NB4 (cell line): ENCODE measurements at regions not wholly inside any gene's neighbourhood (a gene's known extent, or its start where the extent isn't known, plus 50 kb on each side); places are given as distances from the start of the nearest gene placed in this dataset.

Source experiments
- DNase-seq: peaks from one replicate; pipeline ENCODE4 v3.0.0; 2010; ENCODE audit warnings: low read depth
- H3K4me3 ChIP-seq: one replicate; pipeline ENCODE4 v1.5.1; 2011; ENCODE audit warnings: mild to moderate bottlenecking, low read depth, low read length, moderate library complexity
- CTCF ChIP-seq: IDR thresholded peaks from one replicate; pipeline ENCODE4 v1.5.1; 2012; ENCODE audit warnings: low read depth, low read length
- MYC ChIP-seq: IDR thresholded peaks from 2 replicates; pipeline ENCODE4 v1.6.1; 2011; ENCODE audit warnings: low read depth, low read length
- POLR2A ChIP-seq: IDR thresholded peaks from 2 replicates; pipeline ENCODE4 v1.6.1; 2011; ENCODE audit warnings: mild to moderate bottlenecking; ENCODE audit not compliant: insufficient read length; ENCODE audit errors: extremely low read depth
- TF ChIP-seq, protein P1 (sequence below): IDR thresholded peaks from 2 replicates; pipeline ENCODE4 v1.6.1; 2011; ENCODE audit warnings: low read depth, low read length

- no peak for TF ChIP-seq POLR2A
- TF ChIP-seq, protein P1, sequence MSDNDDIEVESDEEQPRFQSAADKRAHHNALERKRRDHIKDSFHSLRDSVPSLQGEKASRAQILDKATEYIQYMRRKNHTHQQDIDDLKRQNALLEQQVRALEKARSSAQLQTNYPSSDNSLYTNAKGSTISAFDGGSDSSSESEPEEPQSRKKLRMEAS = no peak
- no peak for DNase-seq
- no peak overlapping the region for H3K4me3 ChIP-seq
Observed at GRCh38 chr11:10628508-10629236, 60.2 kb upstream of the LYVE1 start.

GRCh38 chr11:10627816-10628215 lies 59.4 kb upstream of the LYVE1 start:
- no peak for DNase-seq
- no peak overlapping the region for H3K4me3 ChIP-seq
- no peak for TF ChIP-seq MYC
- no peak for TF ChIP-seq POLR2A
- no peak for TF ChIP-seq CTCF
- TF ChIP-seq, protein P1 = no peak

GRCh38 chr11:10627291-10627690 lies 58.8 kb upstream of the LYVE1 start:
- no peak overlapping the region for H3K4me3 ChIP-seq
- TF ChIP-seq MYC (no peak), CTCF (no peak), POLR2A (no peak)
- TF ChIP-seq, protein P1 = no peak
- DNase-seq = no peak

DNA sequence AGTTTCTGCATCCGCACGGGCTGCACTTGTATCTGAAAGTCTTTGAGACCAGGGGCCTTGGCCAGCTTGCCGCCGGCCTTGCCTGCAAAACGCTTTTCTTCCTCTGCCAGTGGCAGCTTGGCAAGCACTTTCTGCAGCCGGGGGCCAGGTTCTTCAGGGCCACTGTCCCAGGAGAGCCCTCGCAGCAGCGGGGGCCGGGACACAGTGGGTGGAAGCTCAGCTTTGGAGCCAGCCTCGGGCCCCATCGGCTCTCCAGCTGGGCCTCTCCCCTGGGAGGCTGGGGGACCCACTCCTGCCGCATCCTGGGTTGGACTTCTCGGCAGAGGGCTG lies 57.5 kb upstream of the LYVE1 start:
- DNase-seq = no peak
- H3K4me3 ChIP-seq = no peak overlapping the region
- TF ChIP-seq, protein P1 = no peak
- no peak for TF ChIP-seq POLR2A
- TF ChIP-seq CTCF = no peak
- TF ChIP-seq MYC = no peak

DNA sequence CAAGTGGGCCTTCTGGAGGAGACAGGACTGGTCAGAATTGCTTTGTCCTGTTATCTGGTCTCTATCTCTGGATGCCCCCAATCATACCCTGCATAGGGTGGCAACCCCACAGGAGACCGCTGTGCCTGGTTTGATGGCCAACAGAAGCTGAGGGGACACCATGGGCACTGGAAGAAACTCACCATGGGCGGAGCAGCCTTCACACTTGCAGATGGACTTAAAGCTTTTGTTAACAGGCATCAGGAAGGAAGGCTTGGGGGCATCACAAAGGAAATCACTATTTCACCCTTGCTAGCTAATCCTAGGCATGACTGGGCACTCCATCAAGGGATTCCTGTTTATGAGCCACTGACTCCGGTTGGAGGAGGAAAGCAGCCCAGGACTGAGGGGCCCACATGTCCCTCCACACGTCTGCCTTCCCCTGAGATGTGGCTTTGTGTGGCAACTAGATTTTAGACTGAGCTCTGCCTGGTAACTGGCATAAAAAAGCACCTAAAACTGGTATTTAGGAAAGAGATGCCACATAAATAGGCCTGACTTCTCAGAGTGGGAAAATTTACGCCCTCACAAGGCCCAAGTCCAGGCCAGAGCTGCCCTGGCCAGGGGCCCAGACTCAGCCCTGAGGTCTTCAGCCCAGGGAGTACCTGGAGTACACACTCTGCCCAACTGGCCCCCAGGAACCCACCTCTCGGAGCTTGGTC lies 57.0 kb upstream of the LYVE1 start:
- no peak for DNase-seq
- TF ChIP-seq POLR2A (no peak), MYC (no peak), CTCF (no peak)
- TF ChIP-seq, protein P1 = no peak
- no peak overlapping the region for H3K4me3 ChIP-seq
